ENCODE measurements at regions not wholly inside any gene's neighbourhood (a gene's known extent, or its start where the extent isn't known, plus 50 kb on each side); places are given as distances from the start of the nearest gene placed in this dataset.

DNA sequence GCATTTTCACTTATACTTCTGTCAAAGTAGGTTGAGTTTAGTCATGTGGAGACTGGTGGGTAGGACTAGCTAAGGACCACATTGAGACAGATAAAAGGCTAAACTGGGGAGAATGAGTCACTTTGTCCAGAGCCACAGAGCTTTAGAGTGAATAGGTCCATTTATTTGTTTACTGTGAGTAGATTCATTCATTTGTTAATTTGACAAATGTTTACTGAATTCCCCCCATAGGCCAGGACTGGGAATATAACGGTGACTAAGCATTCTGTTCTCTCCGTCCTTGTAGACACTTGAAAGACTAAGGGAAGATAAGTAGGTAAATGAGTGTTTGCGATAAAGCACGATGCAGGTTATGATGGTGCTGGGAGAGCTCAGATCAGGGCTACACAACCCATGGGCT is 699.7 kb upstream of the ID4 start:
- DNase-seq (ENCODE audit: low read depth, low spot score) = no peak

- DNase-seq (ENCODE audit: low read depth, low spot score) = no peak
Observed at GRCh38 chr6:19142275-19142674, 694.9 kb upstream of the ID4 start.

GRCh38 chr6:19150307-19150706 is 686.9 kb upstream of the ID4 start:
- no peak for DNase-seq (ENCODE audit: low read depth, low spot score)

DNA sequence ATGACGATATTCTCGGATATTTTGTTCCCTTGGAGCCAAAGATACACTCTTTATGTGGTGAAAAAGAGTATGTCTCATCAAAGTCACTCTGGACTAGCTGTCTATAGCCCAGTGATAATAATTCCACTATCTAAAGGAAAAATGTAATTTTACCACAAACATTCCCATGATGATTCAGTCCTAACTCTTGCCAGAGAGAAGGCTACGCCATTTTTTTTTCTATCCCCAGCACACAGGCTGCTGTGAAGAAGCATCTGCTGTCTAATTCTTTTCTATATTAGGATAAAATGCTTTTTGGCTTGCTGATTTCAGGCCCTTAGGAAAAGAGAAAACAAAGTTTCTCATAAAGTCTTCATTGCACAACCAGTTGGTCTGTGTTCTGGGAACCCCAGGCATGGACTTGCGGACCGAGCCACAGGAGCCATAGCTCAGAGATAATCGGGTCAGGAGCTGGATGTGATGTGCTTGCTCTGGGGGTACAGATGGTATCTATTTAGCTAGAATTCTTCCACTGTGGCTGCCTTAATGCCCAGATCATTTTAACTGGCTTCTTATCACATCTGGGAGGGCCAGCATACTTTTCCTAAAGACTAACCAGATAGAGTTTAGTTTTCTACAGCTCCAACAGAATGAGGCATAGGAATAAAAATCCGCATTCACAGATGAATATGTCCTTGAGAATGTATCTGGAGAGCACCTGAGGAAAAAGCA is 683.7 kb upstream of the ID4 start:
- DNase-seq (ENCODE audit: low read depth, low spot score) = no peak

DNA sequence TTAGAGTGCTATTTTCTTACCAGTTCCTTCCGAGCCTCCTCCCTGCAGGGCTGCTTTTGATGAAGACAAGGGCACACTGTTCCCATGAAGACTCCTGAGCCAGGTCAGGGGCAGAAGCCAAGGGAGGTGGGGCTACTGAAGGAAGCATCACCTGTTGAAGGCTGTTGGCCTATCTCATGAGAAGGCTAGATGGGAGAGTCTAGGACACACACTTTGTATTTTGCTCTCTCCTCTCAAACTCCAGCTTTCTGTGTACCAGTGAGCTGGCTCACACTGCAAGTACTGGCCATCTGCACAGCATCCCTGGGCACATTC is 683.2 kb upstream of the ID4 start:
- no peak for DNase-seq (ENCODE audit: low read depth, low spot score)

DNA sequence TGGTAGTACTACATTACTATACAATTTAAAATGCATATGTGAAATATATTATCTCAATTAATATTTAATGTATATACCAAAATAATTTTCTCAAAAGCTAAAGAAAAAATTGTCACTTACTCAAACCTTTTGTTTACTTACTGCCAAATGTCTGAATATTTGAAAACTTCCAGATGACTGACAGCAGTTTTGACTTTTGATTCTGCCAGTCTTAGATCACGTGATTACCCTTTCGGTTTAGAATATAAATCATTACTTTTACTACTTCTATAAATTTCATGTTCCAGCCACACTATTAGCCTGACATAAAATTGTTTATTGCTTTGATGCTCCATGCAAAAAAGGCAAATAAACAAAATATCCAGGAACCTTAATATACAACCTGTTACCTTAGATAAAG is 680.7 kb upstream of the ID4 start:
- no peak for DNase-seq (ENCODE audit: low read depth, low spot score)

DNA sequence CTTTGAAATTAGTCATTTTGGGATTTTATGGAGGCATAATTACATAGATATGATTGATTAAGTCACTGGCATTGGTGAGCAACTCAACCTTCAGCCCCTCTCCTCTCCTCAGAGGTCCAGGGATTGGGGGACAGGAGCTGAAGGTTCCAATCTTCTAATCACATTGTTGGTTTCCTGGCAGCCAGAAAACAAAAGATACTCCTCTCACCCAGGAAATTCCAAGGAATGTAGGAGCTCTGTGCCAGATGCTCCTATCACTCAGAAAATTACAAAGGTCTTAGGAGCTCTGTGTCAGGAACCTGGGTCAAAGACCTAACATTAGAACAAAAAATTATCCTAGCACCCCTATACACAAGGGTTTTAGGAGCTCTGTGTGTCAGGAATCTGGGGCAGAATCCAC is 679.7 kb upstream of the ID4 start:
- no peak for DNase-seq (ENCODE audit: low read depth, low spot score)

- no peak for DNase-seq (ENCODE audit: low read depth, low spot score)
Observed at GRCh38 chr6:19158586-19158985, 678.6 kb upstream of the ID4 start.

GRCh38 chr6:19159089-19159488 is 678.1 kb upstream of the ID4 start:
- DNase-seq (ENCODE audit: low read depth, low spot score) = no peak

DNA sequence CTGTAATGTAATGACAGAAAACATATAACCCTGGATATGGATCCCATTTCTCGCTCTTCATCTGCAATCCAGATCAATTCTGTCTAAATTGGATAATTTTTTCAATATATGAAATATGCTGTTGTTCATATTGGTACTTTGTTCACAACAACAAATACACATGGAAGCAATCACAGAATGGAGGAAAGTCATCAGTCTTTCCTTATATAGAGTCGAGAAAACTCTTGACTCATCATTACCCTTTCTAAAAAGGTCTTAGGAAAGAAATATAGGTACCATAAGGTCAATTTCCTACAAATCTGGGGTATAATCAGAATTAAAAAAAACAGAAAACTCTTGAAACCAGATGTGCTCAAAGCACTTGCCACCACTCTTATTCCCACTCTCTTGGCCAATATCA is 677.6 kb upstream of the ID4 start:
- no peak for DNase-seq (ENCODE audit: low read depth, low spot score)

DNA sequence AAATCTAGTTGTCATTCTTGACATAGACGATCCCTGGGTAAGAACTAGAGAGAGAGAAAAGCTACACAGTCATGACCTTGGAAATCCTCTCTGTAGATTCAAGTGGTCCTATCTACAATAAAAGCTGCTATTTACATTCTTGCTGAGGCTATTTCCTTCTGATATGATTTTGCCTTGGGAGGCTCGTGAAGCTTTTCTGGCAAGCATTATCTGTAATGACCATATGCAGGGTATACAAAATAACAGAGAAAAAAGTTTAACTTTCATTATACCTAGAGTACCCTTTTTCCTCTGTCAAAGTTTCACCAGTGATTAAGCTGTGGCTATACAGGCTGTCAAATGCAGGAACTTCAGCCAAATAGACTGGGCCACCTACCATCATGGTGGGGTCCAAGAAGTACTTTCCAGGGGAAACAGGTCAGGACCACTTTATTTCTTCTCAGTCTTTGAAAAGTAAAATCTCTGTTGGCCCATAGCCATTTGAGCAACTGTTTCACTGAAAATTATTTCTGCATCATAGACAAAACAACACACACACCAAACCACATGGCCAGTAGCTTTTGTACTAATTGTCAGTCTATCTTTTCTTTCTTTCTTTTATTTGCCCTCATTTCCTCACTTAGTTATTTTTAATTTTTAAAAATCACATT is 677.0 kb upstream of the ID4 start:
- no peak for DNase-seq (ENCODE audit: low read depth, low spot score)

GRCh38 chr6:19167251-19167650 is 669.9 kb upstream of the ID4 start:
- DNase-seq (ENCODE audit: low read depth, low spot score) = no peak

DNA sequence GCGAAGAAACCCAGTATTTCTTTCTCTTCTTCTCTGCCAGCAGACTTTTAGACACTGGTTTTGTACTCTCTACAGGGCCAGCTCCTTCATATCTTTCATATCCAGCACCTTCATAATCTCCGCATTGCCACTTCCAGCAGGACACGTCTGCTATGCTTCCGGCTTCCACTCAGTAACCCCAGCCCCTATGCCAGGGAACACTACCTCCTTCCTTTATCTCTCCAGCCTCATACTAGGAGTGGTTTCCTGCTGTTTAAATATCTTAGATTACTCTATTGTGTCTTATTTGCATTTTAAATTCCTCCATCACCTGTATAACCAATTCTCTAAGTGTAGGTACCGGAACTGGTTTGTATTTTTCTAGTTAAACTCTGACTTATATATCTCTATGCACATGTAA is 667.8 kb upstream of the ID4 start:
- no peak for DNase-seq (ENCODE audit: low read depth, low spot score)

GRCh38 chr6:19175023-19175422 is 662.1 kb upstream of the ID4 start:
- DNase-seq (ENCODE audit: low read depth, low spot score) = no peak

DNA sequence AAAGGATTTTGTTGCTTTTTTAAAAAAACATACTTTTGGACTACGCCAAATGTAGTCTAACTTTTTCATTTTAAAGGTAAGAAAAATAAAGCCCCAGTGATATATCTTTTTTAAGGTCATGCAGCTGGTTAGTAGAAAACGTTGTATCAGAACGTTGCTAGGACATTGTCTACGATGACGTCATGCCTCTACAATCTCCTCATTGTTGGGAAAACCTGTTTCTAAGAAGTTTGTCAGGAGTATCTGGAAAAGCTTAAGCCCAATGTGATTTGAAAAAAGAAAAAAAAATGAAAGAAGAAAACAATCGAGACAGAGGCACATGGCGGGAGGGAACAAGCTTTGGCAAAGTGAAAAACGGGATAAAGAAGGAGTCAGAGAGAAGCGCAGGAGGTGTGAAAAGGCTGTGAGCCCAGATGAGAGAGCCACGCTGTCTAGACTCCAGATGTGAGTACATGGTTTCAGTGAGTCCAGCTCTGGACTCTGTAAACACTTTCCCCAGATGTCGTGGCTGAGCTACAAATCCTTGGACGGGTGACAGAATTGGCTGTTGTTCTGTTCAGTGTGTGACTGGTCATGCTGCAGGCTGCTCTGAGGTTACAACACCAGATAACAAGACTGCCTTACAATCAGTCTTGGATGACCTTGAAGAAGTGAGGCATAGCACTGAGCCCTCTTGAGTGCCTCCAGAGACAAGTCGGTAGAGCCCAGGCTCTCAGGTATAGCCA is 656.7 kb upstream of the ID4 start:
- no peak for DNase-seq (ENCODE audit: low read depth, low spot score)

DNA sequence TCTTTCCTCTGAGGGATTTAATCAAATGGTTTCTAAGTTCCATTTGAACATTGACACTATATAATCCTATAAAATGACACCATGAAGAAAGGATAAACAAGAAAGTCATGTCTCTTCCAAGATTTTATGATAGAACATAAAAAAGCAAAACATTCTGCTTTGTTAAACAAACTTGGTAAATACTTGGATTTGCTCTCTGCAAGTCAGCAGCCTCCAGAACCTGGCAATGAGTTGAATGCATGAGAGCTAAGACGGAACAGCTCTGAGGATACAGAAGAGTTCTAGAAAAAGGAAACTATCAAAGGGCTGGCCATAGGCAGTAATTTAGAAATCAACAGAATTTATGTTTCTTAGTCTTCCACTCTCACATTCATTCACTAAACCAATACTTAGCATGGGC is 656.0 kb upstream of the ID4 start:
- DNase-seq (ENCODE audit: low read depth, low spot score) = no peak

DNA sequence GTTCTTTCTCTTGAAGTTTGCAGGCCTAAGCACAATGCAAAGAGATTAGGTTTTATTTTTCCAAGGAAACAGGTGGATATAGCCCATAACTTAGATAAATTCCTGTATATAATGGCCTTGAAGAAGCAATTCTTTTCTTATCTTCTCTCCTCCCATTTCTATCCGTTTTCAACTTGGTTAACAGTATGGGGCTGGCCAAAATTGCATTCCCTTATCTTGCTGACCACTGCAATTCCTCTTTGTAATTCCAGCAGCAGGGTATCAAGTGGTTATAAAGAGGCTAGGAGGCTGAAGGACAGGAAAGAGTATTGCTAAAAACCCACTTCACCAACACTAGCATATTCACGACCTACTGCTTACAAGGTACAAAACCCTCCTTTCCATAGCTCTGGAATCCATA is 643.5 kb upstream of the ID4 start:
- DNase-seq (ENCODE audit: low read depth, low spot score) = no peak

GRCh38 chr6:19204445-19204844 is 632.7 kb upstream of the ID4 start:
- no peak for DNase-seq (ENCODE audit: low read depth, low spot score)

DNA sequence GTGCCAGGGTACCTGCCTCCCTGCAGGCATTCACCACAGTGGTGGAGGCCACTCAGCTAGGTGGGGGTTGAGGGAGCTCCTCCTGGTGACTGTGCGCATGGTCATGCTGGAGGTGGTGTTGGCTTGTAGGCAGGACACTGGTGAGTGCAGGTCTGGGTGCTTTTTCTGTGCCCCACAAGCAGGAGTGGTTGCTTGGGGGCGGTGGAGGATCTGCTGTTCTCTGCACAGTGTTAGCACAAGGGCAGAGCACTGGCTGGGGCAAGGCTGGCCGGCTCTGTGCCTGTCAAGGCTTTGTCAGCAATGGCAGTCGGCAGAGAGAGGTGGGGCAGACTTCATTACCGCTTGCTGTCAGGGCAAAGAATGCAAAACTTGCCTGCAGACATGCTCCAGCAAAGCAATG is 632.1 kb upstream of the ID4 start:
- no peak for DNase-seq (ENCODE audit: low read depth, low spot score)

GRCh38 chr6:19209202-19209601 is 628.0 kb upstream of the ID4 start:
- no peak for DNase-seq (ENCODE audit: low read depth, low spot score)

- DNase-seq (ENCODE audit: low read depth, low spot score) = no peak
Observed at GRCh38 chr6:19210849-19211590, 626.1 kb upstream of the ID4 start.

DNA sequence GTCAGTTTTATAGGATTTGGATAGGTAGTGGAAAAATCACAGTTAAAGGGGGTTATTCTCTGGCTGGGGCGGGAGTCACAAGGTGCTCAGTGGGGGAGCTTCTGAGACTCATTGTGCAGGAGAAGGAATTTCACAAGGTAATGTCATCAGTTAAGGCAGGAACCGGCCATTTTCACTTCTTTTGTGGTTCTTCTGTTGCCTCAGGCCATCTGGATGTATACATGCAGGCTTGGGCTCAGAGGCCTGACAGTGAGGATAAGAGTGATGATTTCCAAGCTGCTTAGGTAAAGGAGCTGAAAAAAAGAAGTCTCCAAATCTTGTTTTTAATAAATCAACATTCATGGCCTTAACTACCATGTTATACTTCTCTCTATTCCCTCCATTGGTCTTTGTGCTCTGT is 622.9 kb upstream of the ID4 start:
- no peak for DNase-seq (ENCODE audit: low read depth, low spot score)

GRCh38 chr6:19219931-19220330 is 617.2 kb upstream of the ID4 start:
- DNase-seq (ENCODE audit: low read depth, low spot score) = no peak
